Kidney epithelial cell (primary cell): ENCODE measurements at regions not wholly inside any gene's neighbourhood (a gene's known extent, or its start where the extent isn't known, plus 50 kb on each side); places are given as distances from the start of the nearest gene placed in this dataset.

Experiments
- DNase-seq: peaks from one replicate; pipeline ENCODE4 v3.0.0-alpha.2; 2010; ENCODE audit warnings: low read depth
- H3K27me3 ChIP-seq: 2 replicates; pipeline ENCODE4 v1.6.0; 2011; ENCODE audit warnings: low read length; ENCODE audit not compliant: control insufficient read depth, insufficient read depth
- H3K36me3 ChIP-seq: 2 replicates; pipeline ENCODE4 v1.5.1; 2011; ENCODE audit warnings: low read length; ENCODE audit not compliant: control insufficient read depth, insufficient read depth
- H3K4me3 ChIP-seq: 2 replicates; pipeline ENCODE4 v1.5.1; 2011; ENCODE audit warnings: low read depth, mild to moderate bottlenecking, control low read depth, low read length
- CTCF ChIP-seq: IDR thresholded peaks from 2 replicates; pipeline ENCODE4 v1.5.1; 2011; ENCODE audit warnings: mild to moderate bottlenecking, moderate library complexity, low read length, control low read depth, inconsistent platforms; ENCODE audit not compliant: insufficient read depth, poor library complexity, severe bottlenecking

- H3K27me3 ChIP-seq: no peaks in the 10 kb centered on the region
- DNase-seq: no peak
- no peak overlapping the region for H3K4me3 ChIP-seq
- no peak for TF ChIP-seq CTCF
- H3K36me3 ChIP-seq: no peaks in the 10 kb centered on the region
Measured at GRCh38 chr5:15234366-15234765, 265.6 kb upstream of the FBXL7 start.

DNA sequence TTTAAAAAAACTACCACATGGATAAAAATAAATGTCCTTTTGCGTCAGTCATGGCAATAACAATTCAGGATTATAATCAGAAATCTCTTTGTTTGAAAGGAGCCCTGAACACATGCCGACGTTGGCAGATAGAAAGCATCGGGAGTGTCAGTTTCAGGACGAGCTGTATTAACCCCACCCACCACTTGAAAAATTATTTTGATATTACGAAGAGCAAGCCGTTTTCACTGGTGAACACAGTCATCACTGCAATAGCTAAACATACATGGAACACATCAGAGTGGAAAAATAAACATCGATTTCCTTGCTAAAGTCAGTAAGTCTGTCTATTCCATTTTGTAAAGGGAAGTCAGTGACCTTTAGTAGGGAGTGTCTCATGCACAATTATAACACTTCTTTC lies 266.4 kb upstream of the FBXL7 start:
- TF ChIP-seq CTCF: no peak
- H3K27me3 ChIP-seq: no peaks in the 10 kb centered on the region
- H3K4me3 ChIP-seq: no peak overlapping the region
- no peak for DNase-seq
- no peaks in the 10 kb centered on the region for H3K36me3 ChIP-seq

DNA sequence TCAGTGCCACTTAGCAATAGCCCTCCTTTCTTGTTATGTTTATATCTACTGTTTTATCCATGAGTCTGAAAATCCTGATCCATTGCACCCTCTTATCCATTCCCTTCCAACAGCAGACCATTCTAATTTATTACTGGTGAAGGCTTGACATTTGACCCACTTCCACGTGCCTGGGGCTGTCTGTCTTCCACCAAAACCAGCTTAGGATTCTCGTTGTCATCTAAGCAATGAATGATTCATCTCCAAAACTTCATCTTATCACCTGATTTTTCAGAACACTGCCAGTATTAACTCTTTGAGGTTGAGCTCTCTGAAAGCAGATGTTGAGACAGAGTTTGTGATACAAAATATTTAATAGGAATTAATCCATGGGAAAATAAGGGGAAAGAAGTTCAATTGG lies 277.8 kb upstream of the FBXL7 start:
- DNase-seq: no peak
- no peaks in the 10 kb centered on the region for H3K36me3 ChIP-seq
- TF ChIP-seq CTCF: no peak

GRCh38 chr5:15220642-15221173 lies 279.3 kb upstream of the FBXL7 start:
- H3K4me3 ChIP-seq: no peak overlapping the region
- TF ChIP-seq CTCF: no peak
- no peaks in the 10 kb centered on the region for H3K27me3 ChIP-seq
- no peaks in the 10 kb centered on the region for H3K36me3 ChIP-seq
- DNase-seq: no peak

More for the DNA sequence above, 277.8 kb upstream of the FBXL7 start:
- no peaks in the 10 kb centered on the region for H3K27me3 ChIP-seq
- no peak overlapping the region for H3K4me3 ChIP-seq

DNA sequence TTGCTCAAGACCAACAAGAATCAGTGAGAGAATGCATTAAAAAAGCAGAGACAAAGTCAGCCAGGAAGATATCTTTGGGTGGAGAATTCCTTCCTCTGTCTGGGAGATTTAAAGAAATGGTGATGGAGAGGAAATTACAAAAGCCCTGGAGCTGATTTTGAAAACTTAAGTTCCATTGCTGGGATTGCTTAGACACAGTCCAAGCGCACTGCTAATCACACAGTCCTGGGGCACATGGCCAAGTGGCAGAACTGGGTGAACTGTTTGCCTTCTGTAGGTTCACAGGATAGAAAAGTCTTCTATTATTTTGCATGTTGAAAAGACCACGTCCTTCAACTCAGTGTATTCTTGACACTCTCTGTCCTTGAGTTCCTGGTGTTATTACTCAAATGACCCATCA lies 284.9 kb upstream of the FBXL7 start:
- DNase-seq: no peak
- H3K27me3 ChIP-seq: no peaks in the 10 kb centered on the region
- H3K4me3 ChIP-seq: no peak overlapping the region
- no peaks in the 10 kb centered on the region for H3K36me3 ChIP-seq
- TF ChIP-seq CTCF: no peak

GRCh38 chr5:15214010-15214409 lies 286.0 kb upstream of the FBXL7 start:
- Histone ChIP-seq H3K27me3 (no peaks in the 10 kb centered on the region), H3K36me3 (no peaks in the 10 kb centered on the region), H3K4me3 (no peak overlapping the region)
- DNase-seq: no peak
- no peak for TF ChIP-seq CTCF
